HG02588 (cell line): ENCODE measurements at regions not wholly inside any gene's neighbourhood (a gene's known extent, or its start where the extent isn't known, plus 50 kb on each side); places are given as distances from the start of the nearest gene placed in this dataset.
A peak's percentile ranks its signal among the peaks of the same experiment; 100 is the strongest.

Experiments
- ATAC-seq: cut with Tn5 transposase; IDR thresholded peaks from one replicate; pipeline ENCODE4 v1.9.1; 2021; ENCODE audit warnings: mild to moderate bottlenecking, moderate library complexity; ENCODE audit not compliant: unreplicated experiment

- no peak for ATAC-seq
Observed at GRCh38 chr9:27625751-27626150, 52.5 kb upstream of the C9orf72 start.

- ATAC-seq, result no peak
Observed at GRCh38 chr9:27626244-27627187, 53.2 kb upstream of the C9orf72 start.

GRCh38 chr9:27627188-27627564 is 53.9 kb upstream of the C9orf72 start:
- ATAC-seq, result no peak

GRCh38 chr9:27628311-27628710 is 55.0 kb upstream of the C9orf72 start:
- no peak for ATAC-seq

GRCh38 chr9:27629425-27629824 is 56.1 kb upstream of the C9orf72 start:
- no peak for ATAC-seq

- ATAC-seq, result no peak
Observed at GRCh38 chr9:27632254-27632653, 59.0 kb upstream of the C9orf72 start.

GRCh38 chr9:27633764-27634163 is 60.5 kb upstream of the C9orf72 start:
- ATAC-seq, result no peak

GRCh38 chr9:27634879-27635278 is 61.6 kb upstream of the C9orf72 start:
- peak; percentile 79 for ATAC-seq

- no peak for ATAC-seq
Observed at GRCh38 chr9:27638716-27639115, 65.4 kb upstream of the C9orf72 start.

- no peak for ATAC-seq
Observed at GRCh38 chr9:27645161-27645840, 72.0 kb upstream of the C9orf72 start.

- no peak for ATAC-seq
Observed at GRCh38 chr9:27653246-27653645, 80.0 kb upstream of the C9orf72 start.

GRCh38 chr9:27653957-27654356 is 80.7 kb upstream of the C9orf72 start:
- ATAC-seq, result no peak

- no peak for ATAC-seq
Observed at GRCh38 chr9:27654629-27655285, 81.5 kb upstream of the C9orf72 start.

GRCh38 chr9:27655441-27655840 is 82.2 kb upstream of the C9orf72 start:
- ATAC-seq, result no peak

GRCh38 chr9:27659001-27659400 is 85.7 kb upstream of the C9orf72 start:
- no peak for ATAC-seq

- no peak for ATAC-seq
Observed at GRCh38 chr9:27659571-27659970, 86.3 kb upstream of the C9orf72 start.

- ATAC-seq, result no peak
Observed at GRCh38 chr9:27660148-27660547, 86.9 kb upstream of the C9orf72 start.

- no peak for ATAC-seq
Observed at GRCh38 chr9:27663526-27663925, 90.2 kb upstream of the C9orf72 start.

- no peak for ATAC-seq
Observed at GRCh38 chr9:27664121-27664779, 91.0 kb upstream of the C9orf72 start.

GRCh38 chr9:27665136-27665535 is 91.9 kb upstream of the C9orf72 start:
- no peak for ATAC-seq

- no peak for ATAC-seq
Observed at GRCh38 chr9:27668280-27668679, 95.0 kb upstream of the C9orf72 start.
